Spleen (tissue), 7 donors: ENCODE measurements at regions not wholly inside any gene's neighbourhood (a gene's known extent, or its start where the extent isn't known, plus 50 kb on each side); places are given as distances from the start of the nearest gene placed in this dataset.

ENCODE experiments used
- POLR2A ChIP-seq, 3 donors: fragments of 450-650 bp; IDR thresholded peaks; one replicate each; pipeline ENCODE4 v1.5.1; 2017; ENCODE audit warnings: antibody characterized with exemption in 3 of 3, mild to moderate bottlenecking in 1 of 3
- POLR2AphosphoS5 ChIP-seq, 3 donors: sonication (generic); formaldehyde crosslinking; IDR thresholded peaks; one replicate each; pipeline ENCODE4 v1.5.1; 2017; ENCODE audit warnings: antibody characterized with exemption in 3 of 3
- TF ChIP-seq, protein P1 (sequence below), 11 experiments: fragments of 200-600 bp in 7 of 11; fragments of 450-650 bp in 4 of 11; sonication (generic) in 4 of 11; IDR thresholded peaks in 8 of 11; conservative IDR thresholded peaks in 3 of 11; 1 replicate in 7 of 11; 2 replicates in 4 of 11; pipeline versions ENCODE4 v1.4.0 to v1.8.0; 2016 to 2021; ENCODE audit warnings: antibody characterized with exemption in 11 of 11, inconsistent platforms in 4 of 11, mild to moderate bottlenecking in 1 of 11
- donor health status: DM: no; HTN: no; CAD: no; lungs with moderate emphysema.
- donor health status: DM: no; HTN: no; CAD: no.
- donor health status: DM: no; HTN: no; CAD: no.

DNA sequence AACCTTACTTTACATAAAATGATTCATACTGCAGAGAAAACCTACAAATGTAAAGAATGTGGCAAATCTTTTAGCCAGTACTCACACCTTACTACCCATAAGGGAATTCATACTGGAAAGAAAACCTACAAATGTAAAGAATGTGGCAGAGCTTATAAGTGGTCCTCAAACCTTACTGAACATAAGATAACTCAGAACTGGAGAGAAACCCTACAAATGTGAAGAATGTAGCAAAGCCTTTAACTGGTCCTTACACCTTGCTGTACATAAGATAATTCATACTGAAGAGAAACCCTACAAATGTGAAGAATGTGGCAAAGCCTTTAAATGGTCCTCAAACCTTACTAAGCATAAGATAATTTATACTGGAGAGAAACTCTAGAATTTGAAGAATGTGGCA lies 90.1 kb downstream of the ZNF675 start:
- TF ChIP-seq, protein P1, sequence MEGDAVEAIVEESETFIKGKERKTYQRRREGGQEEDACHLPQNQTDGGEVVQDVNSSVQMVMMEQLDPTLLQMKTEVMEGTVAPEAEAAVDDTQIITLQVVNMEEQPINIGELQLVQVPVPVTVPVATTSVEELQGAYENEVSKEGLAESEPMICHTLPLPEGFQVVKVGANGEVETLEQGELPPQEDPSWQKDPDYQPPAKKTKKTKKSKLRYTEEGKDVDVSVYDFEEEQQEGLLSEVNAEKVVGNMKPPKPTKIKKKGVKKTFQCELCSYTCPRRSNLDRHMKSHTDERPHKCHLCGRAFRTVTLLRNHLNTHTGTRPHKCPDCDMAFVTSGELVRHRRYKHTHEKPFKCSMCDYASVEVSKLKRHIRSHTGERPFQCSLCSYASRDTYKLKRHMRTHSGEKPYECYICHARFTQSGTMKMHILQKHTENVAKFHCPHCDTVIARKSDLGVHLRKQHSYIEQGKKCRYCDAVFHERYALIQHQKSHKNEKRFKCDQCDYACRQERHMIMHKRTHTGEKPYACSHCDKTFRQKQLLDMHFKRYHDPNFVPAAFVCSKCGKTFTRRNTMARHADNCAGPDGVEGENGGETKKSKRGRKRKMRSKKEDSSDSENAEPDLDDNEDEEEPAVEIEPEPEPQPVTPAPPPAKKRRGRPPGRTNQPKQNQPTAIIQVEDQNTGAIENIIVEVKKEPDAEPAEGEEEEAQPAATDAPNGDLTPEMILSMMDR (IDR thresholded peaks at IDR 0.05 in 8 of 11, conservative IDR thresholded peaks at IDR 0.05 in 3 of 11), result no peak
- TF ChIP-seq POLR2AphosphoS5 (IDR thresholded peaks at IDR 0.05) (no peak), POLR2A (IDR thresholded peaks at IDR 0.05) (no peak)
